ENCODE measurements at regions not wholly inside any gene's neighbourhood (a gene's known extent, or its start where the extent isn't known, plus 50 kb on each side); places are given as distances from the start of the nearest gene placed in this dataset.
"Not testable (repeated sequence)": the region's sequence is repeated elsewhere in the genome, so short reads cannot be mapped to it uniquely, and the experiment has no call there.

DNA sequence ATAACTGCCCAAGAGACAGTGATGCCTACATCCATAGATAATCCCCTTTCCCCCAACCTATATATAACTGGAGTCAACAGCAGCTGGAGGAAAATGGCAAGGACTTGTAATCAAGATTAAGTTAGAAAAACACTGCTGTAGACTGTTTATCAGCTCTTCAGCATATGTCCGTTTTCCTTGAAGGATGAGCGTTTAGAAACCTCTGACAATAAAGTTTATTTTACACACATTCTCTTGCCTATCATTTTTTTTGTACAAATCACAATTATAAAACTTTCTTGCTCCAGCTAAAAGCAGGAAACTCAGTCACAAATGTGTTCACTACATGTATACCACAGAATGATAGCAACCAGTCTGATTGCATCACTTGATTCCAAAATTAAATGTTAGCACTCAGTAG lies 50.8 kb downstream of the PPIAL4G start:
- DNase-seq: not testable (repeated sequence)

DNA sequence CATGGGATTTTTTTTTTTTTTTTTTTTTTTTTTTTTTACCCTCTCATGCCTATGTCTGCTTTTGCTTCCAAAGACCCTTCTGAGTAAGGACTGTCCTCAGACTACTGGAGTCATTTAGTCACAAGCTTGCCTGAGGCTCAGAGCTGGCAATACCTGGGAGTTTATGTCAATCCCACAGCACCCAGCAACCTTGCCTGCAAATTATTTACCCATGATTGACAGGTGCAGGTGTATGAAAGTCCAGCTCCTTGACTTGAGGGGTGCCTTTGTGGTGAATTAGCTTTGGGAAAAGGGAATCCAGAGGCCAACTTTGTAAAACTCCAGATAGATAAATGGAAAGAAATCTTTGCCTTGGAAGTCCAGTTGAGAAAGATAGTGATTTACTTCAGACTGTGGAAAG lies 53.2 kb downstream of the PPIAL4G start:
- DNase-seq: not testable (repeated sequence)

DNA sequence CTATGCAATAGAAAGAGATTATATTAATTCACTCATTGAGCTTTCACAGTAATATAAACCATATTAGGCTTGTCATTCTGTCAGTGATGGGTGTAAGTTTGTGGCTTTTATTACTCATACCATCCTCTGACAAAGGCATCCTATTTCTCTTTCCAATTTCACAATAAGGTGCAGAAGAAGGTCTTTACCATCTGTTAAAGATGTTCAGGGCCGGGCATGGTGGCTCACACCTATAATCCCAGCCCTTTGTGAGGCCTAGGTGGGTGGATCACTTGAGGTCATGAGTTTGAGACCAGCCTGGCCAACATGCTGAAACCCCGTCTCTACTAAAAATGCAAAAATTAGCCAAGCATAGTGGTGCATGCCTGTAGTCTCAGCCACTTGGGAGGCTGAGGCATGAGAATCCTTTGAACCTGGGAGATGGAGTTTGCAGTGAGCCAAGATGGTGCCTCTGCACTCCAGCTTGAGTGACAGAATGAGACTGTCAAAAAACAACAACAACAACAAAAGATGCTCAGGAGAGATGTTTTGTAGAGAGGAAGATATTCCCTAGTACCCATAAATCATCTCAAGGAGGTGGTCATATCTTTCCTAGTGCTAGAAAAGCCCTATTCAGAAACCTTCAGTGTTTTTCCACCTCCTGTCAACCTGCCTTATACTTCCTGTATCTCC lies 56.0 kb downstream of the PPIAL4G start:
- not testable (repeated sequence) for DNase-seq

DNA sequence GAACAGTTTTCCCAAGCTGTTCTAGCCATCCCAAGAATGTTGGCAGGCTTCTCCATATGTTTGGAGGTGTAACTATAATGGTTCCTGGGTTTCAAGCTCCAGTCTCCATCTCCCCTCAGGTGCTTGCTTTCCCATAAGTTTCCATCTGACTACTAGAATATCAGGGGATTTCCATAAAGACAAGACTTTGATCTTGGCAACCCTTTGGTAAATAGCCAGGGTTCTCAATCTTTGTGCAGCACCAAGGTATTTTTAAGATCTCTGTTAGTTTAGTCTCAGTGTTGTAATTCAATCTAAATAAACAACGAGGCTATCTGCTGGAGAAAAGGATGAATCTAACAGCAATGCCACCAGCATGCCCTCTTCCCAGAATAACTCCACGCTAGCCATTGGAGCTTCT lies 56.7 kb downstream of the PPIAL4G start:
- not testable (repeated sequence) for DNase-seq

DNA sequence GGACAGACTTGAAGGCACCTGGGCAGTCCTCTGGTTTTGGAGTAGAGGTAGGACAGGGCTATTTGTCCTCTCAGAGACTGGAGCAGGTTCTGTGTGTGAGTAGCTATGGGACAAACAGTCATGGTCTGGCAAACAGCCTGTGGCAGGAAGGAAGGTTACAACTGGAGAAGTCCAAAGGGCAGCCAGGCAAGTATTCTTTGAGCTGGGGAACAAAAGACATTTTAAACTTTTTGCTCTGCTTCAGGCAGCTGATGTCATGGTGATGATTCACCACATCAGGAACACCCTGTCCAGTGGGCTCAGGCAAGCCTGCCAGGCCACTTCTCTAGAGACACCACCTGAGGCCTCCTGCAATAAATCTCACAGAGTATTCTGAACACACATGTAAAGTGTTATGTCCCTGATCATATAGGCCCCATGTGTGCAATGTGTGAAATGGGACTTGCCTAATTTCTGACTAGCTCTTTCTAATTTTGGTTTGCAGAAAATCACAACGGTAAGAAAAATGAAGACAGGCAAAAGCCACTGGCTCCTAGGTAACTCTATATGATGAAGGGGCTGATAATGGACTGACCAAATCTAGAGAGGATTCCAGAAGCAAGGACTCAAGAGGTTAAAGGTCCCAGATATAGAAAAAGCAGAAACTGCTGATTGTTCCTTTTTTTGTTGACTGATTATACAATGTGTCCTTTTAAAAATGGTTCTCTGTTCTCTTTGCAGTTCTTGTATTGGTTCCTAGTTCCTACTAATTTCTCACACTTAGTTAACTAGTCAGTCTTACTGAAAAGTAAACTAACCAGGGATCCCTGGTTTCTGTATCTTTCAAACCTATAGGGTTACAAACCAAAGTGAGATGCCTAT lies 58.7 kb downstream of the PPIAL4G start:
- not testable (repeated sequence) for DNase-seq

DNA sequence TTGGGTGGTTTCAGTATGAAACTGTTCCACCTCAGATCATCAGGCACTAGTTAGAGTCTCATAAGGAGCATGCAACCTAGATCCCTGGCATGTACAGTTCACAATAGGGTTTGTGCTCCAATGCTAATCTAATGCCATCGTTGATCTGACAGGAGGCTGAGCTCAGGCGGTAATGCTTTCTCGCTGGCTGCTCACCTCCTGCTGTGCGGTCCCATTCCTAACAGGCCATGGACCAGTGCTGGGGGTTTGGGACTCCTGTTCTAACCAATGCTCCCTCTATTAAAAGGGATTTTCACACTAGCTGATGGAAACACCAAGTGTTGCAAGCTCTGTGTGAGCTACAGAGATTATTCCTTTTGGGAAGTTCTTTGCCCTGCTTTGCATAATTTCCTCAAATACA lies 60.2 kb downstream of the PPIAL4G start:
- DNase-seq: not testable (repeated sequence)

DNA sequence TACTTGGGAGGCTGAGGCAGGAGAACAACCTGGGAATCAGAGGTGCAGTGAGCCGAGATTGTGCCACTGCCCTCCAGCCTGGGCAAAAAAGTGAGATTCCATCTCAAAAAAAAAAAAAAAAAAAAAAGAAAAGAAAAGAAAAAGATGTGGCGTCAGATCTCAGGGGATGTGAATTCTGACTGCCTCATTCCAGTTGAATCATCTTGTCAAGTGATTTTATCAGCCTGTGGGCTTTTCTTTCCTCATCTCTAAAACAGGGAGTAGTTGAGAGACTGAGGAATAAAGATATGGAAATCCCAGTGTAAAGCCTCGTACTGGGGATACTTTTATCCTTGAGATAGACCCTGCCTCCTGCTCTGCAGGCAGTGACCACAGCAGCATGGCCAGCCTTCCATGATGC lies 65.9 kb downstream of the PPIAL4G start:
- not testable (repeated sequence) for DNase-seq

DNA sequence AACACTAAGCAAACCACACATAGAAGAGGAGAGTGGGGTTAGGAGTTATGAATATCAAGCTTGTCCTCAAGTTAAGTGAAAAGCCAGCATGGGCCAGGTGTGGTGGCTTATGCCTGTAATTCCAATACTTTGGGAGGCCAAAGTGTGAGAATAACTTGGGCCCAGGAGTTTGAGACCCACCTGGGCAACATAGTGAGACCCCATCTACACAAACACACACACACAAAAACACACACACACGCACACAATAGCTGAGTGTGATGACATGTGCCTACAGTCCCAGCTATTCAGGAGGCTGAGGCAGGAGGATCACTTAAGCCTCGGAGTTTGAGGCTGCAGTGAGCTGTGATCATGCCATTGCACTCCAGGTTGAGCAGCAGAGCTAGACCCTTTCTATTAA lies 69.7 kb downstream of the PPIAL4G start:
- not testable (repeated sequence) for DNase-seq

DNA sequence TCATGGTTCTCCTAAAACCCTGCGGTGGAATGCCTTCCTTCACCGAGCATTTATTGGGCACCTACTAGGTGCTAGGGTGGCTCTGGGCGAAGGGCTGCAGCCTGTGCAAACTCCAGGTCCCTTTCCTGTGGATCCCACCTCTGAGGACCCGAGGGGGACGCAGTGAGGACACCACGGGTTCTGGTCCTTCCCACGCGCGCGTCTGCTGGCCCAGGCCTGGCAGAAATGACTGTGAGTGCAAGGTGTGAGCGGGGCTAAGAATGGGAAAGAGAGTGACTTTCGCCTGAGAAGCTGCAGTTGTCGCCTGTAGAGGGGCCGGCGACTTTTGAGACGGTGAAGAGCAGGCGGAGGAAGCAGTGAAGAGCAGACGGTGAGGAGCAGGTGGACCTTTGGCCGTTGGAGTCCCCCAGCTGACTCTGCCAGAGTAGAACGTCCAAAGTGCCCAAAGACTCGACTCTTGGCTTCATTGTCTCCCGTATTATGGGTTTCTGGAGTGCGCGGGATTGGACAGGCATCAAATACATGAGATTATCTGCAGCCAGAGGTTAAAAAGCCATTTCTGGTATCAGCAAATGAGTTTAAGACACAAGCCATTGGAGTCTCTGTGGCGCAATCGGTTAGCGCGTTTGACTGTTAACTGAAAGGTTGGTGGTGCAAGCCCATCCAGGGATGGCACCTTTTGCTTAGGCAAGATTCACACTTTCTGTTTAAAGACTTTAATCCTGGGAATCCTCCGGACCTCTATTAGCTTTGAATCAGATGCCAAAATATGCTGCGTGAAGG lies 78.1 kb downstream of the PPIAL4G start:
- not testable (repeated sequence) for DNase-seq

DNA sequence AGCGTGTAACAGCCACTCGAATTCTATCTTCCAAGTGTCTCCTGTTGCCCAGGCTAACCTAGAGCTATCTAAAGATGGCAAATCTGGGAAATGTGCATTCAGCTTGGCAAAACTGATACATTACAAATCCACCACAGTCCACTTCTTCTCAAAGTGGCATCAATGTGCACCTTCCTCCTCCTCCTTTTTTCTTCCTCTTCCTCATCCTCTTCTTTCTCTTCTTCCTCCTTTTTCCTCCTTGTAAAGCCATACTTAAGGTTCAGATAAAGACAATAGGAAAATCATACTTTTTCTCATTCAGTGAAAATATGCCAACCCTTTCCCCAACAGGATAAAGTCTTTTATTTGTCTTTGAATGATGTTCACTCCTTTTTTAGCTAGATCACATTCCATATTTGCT lies 79.2 kb downstream of the PPIAL4G start:
- DNase-seq: not testable (repeated sequence)

DNA sequence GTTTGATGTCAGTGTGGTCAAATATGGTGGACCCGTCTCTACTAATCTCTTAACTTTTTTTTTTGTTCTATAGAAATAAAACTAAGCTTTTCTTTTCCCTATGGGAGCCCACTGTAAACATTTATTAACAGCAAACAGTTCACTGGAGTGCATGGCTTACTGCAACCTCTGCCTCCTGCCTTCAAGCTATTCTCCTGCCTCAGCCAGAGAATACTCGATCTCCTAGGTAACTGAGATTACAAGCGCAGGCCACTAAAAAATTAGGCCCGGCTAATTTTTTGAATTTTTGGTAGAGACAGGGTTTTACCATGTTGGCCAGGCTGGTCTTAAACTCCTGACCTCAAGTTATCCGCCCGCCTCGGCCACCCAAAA lies 80.0 kb downstream of the PPIAL4G start:
- not testable (repeated sequence) for DNase-seq

DNA sequence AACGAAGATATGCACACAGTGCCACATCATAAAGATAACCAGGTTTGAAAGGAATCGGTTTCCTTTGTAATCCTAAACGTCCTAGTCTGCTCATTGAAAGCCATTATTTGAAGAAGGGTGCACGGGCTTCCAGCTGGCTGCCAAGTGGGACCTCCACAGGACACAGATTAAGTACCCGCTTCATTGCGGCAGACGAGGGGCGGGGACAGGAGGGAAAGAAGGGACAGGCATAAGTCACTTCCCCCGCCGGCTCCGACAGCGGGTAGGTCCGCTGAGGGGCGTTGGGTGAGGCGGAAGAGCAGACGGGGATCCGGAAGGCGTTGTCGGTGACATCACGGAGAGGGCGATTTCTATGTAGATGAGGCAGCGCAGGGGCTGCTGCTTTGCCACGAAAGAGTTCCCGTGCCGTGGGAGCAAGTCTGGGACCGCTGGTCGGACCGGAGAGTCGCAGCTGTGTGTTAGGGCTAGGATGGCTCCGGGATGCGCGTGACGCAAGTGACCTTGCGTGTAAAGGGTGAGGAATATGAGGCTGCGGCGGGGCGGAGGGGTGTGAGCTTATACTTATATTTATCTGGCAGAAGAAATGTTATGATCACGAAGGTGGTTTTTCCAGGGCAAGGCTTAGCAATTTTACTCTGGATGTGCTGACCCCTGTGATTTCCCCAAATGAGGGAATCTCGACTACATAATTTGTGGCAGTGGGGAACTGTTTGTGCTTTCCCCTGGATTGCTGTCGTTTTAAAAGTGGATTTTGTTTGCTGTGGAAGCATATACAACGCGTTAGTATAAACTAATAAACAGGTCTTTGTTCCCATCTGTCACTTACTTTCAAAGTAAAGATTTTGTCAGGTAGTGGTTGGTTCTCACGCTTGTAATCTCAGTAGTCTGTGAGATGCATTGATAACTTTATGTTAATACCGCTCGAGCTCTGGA lies 80.7 kb downstream of the PPIAL4G start:
- peak; percentile 88 for DNase-seq

DNA sequence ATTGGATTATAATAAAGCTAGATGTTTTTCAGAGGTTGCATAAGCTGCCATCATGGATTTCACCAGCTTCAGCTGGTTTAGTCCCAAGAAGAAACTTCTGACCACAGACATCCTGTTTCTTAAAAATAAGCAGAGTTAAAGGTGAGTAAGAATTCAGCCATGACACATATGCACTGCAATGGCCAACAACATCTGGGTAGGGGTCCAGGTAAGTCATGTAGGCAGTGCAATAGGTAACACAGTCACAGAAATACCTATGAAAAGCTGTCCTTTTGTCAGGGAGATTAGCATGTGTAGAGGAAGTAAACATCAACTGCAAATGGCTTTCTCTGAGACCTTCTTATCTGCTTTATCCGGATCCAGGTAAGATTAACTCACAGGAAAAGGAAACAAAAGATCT lies 85.6 kb downstream of the PPIAL4G start:
- not testable (repeated sequence) for DNase-seq

DNA sequence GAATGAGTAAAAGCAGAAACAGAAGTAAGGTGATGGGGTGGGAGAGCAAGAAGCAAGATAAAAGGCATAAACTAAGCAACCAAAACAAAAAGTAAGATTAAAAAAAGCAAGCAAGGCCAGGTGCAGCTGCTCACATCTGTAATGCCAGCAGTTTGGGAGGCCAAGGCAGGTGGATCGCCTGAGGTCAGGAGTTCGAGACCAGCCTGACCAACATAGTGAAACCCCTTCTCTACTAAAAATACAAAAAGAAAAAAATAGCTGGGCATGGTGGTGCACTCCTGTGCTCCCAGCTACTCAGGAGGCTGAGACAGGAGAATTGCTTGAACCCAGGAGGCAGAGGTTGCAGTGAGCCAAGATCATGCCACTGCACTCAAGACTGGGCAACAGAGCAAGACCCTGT lies 90.6 kb downstream of the PPIAL4G start:
- DNase-seq: not testable (repeated sequence)

DNA sequence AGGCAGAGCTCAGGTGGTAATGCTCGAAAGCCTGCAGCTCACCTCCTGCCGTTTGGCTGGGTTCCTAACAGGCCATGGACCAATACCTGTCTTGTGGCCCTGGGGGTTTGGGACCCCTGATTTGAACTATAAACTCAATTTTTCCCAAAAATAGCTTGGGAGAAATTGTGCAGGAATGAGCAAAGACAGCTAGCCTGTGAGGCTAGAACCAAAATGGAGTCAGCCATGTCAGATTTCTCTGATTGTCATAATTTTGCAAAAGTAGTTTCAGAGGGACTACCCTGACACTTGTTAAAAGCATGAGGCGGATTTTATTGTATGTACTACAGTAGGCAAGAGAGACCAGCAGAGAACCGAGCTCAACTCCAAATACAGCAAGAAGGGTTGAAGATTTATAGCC lies 91.8 kb downstream of the PPIAL4G start:
- not testable (repeated sequence) for DNase-seq

DNA sequence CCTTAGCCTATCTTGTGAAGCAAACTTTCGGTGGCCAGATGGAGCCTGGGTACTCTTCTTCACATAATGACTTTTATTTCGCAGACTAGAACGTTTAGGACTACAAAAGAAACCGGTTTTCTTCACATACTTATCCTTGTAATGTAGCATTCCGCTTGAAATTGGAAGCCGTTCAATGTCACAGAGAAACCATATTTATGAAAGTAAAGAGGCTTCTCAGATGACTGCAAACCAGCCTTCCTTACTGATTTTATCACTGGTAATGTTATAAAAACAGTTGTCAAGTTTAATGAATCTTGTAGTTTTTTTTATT lies 94.1 kb downstream of the PPIAL4G start:
- no peak for DNase-seq

DNA sequence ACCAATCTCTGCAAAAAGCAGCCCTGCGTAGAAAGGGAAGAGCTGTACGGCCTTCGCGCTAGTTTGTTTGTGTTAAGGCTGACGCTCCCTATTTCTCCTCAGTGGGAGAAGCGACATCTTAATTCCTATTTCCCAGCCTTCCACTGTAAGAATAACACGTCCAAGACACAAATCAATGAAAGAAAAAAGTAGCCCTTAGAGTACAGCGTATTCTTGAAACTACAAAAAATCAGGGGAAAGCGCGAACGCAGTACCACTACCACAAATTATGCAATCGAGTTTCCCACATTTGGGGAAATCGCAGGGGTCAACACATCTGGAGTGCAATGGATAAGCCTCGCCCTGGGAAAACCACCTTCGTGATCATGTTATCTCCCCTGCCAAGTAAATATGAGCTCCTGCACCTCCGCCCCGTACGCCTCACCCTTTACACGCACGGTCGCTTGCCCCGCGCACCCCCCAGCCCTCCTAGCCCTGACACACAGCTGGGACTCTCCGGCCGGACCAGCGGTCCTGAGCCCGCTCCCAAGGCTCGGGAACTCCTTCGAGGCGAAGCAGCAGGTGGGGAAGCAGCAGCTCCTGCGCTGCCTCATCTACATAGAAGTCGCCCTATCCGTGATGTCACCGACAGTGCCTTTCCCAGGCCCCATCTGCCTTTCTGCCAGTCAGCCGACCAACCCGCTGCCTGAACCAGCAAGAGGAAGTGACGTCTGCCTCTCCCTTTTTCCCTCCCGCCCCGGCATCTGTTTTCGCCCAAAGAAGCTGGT lies 94.7 kb downstream of the PPIAL4G start:
- DNase-seq: peak; percentile 92

DNA sequence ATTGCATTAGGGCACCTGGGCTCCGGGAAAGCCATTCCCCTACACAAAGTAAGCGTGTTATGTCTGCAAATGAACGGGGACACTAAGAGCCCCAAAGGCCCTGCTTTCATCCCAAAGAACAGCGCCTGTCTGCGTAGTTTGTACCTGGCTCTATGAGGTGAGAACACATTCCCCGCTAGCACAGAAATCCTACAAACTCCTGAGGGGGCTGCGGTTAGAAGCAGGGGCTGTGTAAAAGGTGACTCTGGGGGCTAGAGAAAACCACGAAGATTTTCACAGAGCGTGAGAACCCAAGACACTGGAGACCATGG lies 95.2 kb downstream of the PPIAL4G start:
- DNase-seq: not testable (repeated sequence)

DNA sequence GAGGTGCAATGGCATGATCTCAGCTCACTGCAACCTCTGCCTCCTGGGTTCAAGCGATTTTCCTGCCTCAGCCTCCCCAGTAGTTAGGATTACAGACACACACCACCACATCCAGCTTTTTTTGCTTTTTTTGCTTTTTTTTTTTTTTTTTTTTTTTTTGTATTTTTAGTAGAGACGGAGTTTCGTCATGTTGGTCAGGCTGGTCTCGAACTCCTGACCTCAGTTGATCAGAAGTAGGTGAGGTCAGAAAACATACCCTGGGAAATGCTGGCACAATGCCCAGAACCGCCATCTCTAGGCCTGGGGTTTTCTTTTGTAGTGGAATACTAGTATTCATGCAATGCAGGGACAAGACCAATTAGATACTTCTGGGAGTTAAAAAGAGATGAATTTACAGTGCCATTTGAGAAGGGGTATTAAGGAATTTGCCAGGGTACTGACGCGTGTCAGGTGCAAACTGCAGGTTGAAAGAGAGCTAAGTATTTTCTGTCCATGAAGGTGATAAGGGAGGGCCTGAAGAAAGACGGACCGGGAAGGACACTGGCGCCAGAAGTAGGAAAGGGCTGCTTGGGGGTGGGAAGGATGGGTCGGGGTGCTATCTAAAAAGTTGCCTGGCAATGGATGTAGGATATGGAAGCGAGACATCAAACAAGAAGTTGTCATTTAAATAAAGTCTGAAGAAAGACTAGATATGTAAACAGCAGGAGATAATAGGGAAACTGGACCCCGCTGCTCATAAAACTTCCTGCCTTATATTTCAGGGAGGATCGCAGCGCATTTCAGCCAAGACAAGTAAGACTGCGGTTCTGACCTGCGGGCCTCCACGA lies 95.8 kb downstream of the PPIAL4G start:
- DNase-seq: not testable (repeated sequence)

DNA sequence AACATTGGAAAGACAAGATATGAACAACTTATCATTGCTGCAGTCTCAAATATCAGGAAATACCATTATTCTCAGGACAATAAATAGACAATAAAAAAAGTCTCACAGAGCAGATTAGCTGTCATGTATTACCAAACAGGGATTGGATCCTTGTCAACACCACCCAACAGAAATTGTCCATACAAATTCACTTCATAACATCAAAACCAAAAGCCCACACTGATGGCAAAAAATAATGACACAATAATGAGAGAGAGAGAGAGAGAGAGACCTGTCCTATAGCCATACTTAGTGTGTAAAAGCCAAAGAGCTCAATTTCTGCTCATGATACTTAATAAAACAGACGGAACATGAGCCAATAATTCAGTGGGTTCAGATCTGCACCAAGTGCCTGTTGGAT lies 96.5 kb downstream of the PPIAL4G start:
- DNase-seq: no peak

DNA sequence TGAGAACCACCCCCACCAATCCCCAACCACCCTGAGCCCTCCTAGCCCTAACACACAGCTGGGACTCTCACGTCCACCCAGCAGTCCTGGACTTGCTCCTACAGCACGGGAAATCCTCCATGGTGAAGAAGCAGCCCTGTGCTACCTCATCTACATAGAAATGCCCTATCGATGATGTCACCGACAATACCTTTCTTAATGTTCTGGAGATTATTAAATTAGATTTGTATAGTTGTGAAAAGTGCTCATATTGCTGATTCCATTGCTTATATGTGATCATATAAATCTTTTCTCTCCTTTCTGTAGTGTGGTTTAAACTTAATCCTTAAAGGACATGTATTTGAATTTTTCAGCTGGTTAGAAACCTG lies 97.1 kb downstream of the PPIAL4G start:
- not testable (repeated sequence) for DNase-seq

Measured in DMS 273 treated with DMSO at 0.1 percent for 48 hours (cell line).